Endodermal cell (in vitro differentiated cells): ENCODE measurements at regions not wholly inside any gene's neighbourhood (a gene's known extent, or its start where the extent isn't known, plus 50 kb on each side); places are given as distances from the start of the nearest gene placed in this dataset.
A peak's percentile ranks its signal among the peaks of the same experiment; 100 is the strongest.

Experiments
- DNase-seq: peaks from one replicate; pipeline ENCODE4 v3.0.0-alpha.2; 2017
- H3K27ac ChIP-seq: 2 replicates; pipeline ENCODE4 v1.5.1; 2013; ENCODE audit warnings: mild to moderate bottlenecking, low read depth, low read length, moderate library complexity
- H3K27me3 ChIP-seq: 2 replicates; pipeline ENCODE4 v1.6.1; 2013; ENCODE audit warnings: mild to moderate bottlenecking, low read length, moderate library complexity; ENCODE audit not compliant: insufficient read depth, control insufficient read depth, poor library complexity, severe bottlenecking
- H3K36me3 ChIP-seq: 2 replicates; pipeline ENCODE4 v1.7.0; 2013; ENCODE audit warnings: mild to moderate bottlenecking, low read length, moderate library complexity; ENCODE audit not compliant: control insufficient read depth, insufficient read depth
- H3K4me1 ChIP-seq: one replicate; pipeline ENCODE4 v1.7.0; 2013; ENCODE audit warnings: low read length; ENCODE audit not compliant: control insufficient read depth, insufficient read depth
- H3K4me3 ChIP-seq: 2 replicates; pipeline ENCODE4 v1.5.1; 2013; ENCODE audit warnings: mild to moderate bottlenecking, low read length, moderate library complexity
- H3K9ac ChIP-seq: 2 replicates; pipeline ENCODE4 v1.6.1; 2013; ENCODE audit warnings: mild to moderate bottlenecking, low read length, moderate library complexity; ENCODE audit not compliant: poor library complexity, severe bottlenecking; ENCODE audit errors: extremely low read depth
- H3K9me3 ChIP-seq: 2 replicates; pipeline ENCODE4 v1.6.1; 2013; ENCODE audit warnings: mild to moderate bottlenecking, low read length, moderate library complexity; ENCODE audit not compliant: control insufficient read depth
- H3K27ac Mint-ChIP-seq: 2 replicates; pipeline ENCODE4 v1.8.0; 2020; ENCODE audit warnings: mixed read lengths
- H3K27me3 Mint-ChIP-seq: 2 replicates; pipeline ENCODE4 v1.8.0; 2021; ENCODE audit warnings: mild to moderate bottlenecking, mixed read lengths; ENCODE audit not compliant: insufficient read depth
- H3K36me3 Mint-ChIP-seq: 2 replicates; pipeline ENCODE4 v1.8.0; 2020; ENCODE audit warnings: low read depth, mixed read lengths
- H3K4me1 Mint-ChIP-seq: 2 replicates; pipeline ENCODE4 v1.8.0; 2020; ENCODE audit warnings: mixed read lengths
- H3K4me3 Mint-ChIP-seq: 2 replicates; pipeline ENCODE4 v1.8.0; 2020; ENCODE audit warnings: mild to moderate bottlenecking, moderate library complexity, mixed read lengths
- H3K9me3 Mint-ChIP-seq: 2 replicates; pipeline ENCODE4 v1.8.0; 2020; ENCODE audit warnings: mild to moderate bottlenecking, mixed read lengths
- WGBS, 2 experiments: methylation state at CpG; one replicate each; pipeline versions ENCODE4 v1.1.5 to v1.1.7; 2013; ENCODE audit warnings: missing lambda C conversion rate in 2 of 2, mixed read lengths in 1 of 2; ENCODE audit not compliant: insufficient coverage in 1 of 2, insufficient read length in 1 of 2; 5-methylcytosine and 5-hydroxymethylcytosine counted together
- TF ChIP-seq, protein P1 (sequence below): fragments of 200-600 bp; sonication (generic); conservative IDR thresholded peaks from 2 replicates; pipeline ENCODE4 v1.5.0; 2021; ENCODE audit warnings: antibody characterized with exemption, mild to moderate bottlenecking

DNA sequence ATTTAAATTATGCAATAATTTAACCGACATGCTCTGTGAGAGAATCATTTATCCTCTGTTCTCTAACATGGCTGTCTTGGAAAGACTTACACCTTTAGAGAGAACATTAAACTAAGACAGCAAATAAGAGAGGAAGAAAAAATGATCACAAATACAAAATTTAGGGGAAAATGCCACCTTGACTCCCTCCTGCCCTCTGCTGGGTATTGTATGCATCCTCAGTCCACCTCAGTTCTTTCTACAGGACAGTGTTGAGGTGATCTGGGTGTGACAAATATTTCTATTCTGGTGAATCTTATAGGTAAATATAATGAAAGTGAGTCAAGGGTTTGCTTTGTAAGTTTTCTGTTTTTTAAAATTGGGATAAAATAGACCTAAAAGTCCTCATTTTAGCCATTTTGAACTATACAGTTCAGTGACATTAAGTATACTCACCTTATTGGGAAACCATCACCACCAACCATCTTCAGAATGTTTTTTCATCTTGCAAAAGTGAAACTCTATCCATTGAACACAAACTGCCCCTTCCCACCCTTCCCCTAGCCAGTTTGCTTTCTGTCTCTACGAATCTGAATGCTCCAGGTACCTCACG lies 61.5 kb upstream of the ELMO1 start:
- H3K4me3 Mint-ChIP-seq, result no peak overlapping the region
- Histone ChIP-seq H3K27me3 (no peaks in the 10 kb centered on the region), H3K36me3 (no peaks in the 10 kb centered on the region), H3K9ac (no peak overlapping the region), H3K27ac (no peak overlapping the region), H3K4me1 (peaks cover 3% of the 10 kb centered on the region), H3K4me3 (no peak overlapping the region), H3K9me3 (no peaks in the 10 kb centered on the region)
- H3K4me1 Mint-ChIP-seq, result peaks cover 9% of the 10 kb centered on the region
- 92% methylated on average over 1 of the region's 3 CpGs; no CpG with 5 or more reads in 1 of the 2 experiments for WGBS, 2 experiments
- TF ChIP-seq, protein P1, sequence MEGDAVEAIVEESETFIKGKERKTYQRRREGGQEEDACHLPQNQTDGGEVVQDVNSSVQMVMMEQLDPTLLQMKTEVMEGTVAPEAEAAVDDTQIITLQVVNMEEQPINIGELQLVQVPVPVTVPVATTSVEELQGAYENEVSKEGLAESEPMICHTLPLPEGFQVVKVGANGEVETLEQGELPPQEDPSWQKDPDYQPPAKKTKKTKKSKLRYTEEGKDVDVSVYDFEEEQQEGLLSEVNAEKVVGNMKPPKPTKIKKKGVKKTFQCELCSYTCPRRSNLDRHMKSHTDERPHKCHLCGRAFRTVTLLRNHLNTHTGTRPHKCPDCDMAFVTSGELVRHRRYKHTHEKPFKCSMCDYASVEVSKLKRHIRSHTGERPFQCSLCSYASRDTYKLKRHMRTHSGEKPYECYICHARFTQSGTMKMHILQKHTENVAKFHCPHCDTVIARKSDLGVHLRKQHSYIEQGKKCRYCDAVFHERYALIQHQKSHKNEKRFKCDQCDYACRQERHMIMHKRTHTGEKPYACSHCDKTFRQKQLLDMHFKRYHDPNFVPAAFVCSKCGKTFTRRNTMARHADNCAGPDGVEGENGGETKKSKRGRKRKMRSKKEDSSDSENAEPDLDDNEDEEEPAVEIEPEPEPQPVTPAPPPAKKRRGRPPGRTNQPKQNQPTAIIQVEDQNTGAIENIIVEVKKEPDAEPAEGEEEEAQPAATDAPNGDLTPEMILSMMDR, result peak; percentile 96
- no peaks in the 10 kb centered on the region for H3K27me3 Mint-ChIP-seq
- no peaks in the 10 kb centered on the region for H3K9me3 Mint-ChIP-seq
- H3K36me3 Mint-ChIP-seq, result no peaks in the 10 kb centered on the region
- peak; percentile 61 for DNase-seq
- no peak overlapping the region for H3K27ac Mint-ChIP-seq

DNA sequence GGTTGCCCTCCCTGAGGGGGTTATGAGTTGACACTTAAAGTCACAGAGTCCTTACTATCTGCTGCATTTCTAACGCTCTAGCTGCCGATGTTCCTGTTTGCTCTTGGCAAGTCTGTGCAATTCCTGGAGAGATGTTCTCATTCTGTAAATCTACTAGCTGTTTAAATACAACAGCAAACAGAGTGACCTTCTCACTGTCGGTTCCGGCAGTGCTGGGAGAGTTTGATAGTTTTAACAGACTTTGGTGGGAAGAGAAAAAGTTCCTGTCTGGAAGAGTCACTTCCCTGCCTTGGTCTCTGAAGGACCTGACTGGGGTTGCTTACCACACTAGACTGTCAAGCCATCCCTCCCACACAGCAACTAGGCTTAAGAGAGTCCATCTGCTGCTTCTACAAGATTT lies 63.3 kb upstream of the ELMO1 start:
- Mint-ChIP-seq H3K4me3 (no peak overlapping the region), H3K4me1 (peaks cover 9% of the 10 kb centered on the region)

DNA sequence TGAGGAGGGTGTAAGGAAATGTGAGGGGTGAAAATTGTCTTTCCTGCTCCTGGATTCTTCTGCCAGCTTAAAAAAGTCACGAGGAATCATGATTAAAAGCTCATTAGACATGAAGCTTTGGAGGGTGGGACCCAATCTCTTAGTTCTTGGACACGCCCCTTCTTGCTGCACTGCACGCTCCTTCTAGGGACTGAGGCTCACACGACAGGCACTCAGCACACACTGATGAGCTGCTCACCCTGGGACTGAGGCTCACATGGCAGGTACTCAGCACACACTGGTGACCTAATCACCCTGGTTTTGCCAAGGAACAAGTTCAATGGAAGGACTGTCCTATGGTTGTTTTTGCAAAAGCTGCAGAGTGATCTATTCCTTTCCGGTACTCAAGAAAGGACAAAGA lies 65.8 kb upstream of the ELMO1 start:
- Histone ChIP-seq H3K36me3 (no peaks in the 10 kb centered on the region), H3K4me3 (no peak overlapping the region), H3K4me1 (no peaks in the 10 kb centered on the region), H3K27ac (no peak overlapping the region), H3K9ac (no peak overlapping the region), H3K27me3 (peaks cover 6% of the 10 kb centered on the region), H3K9me3 (no peaks in the 10 kb centered on the region)
- Mint-ChIP-seq H3K27ac (no peak overlapping the region), H3K36me3 (no peaks in the 10 kb centered on the region), H3K4me1 (peaks cover 9% of the 10 kb centered on the region), H3K27me3 (peaks cover 6% of the 10 kb centered on the region), H3K9me3 (no peaks in the 10 kb centered on the region), H3K4me3 (no peak overlapping the region)
- no peak for DNase-seq
- 89 to 95% methylated on average over 4 to 5 of the region's 5 CpGs for WGBS, 2 experiments
- TF ChIP-seq, protein P1, result no peak

More for the DNA sequence above, 63.3 kb upstream of the ELMO1 start:
- peaks cover 3% of the 10 kb centered on the region for H3K4me1 ChIP-seq
- no peak overlapping the region for H3K27ac Mint-ChIP-seq
- peaks cover 6% of the 10 kb centered on the region for H3K27me3 Mint-ChIP-seq
- no peaks in the 10 kb centered on the region for H3K36me3 Mint-ChIP-seq
- no peak overlapping the region for H3K4me3 ChIP-seq
- H3K36me3 ChIP-seq, result no peaks in the 10 kb centered on the region
- TF ChIP-seq, protein P1, result no peak
- no peak overlapping the region for H3K9ac ChIP-seq
- no peaks in the 10 kb centered on the region for H3K9me3 Mint-ChIP-seq
- DNase-seq, result no peak
- 82 to 89% methylated on average over 3 to 4 of the region's 4 CpGs for whole genome bisulfite sequencing, 2 experiments
- no peak overlapping the region for H3K27ac ChIP-seq
- H3K27me3 ChIP-seq, result peaks cover 6% of the 10 kb centered on the region
- no peaks in the 10 kb centered on the region for H3K9me3 ChIP-seq
